ENCODE measurements at regions not wholly inside any gene's neighbourhood (a gene's known extent, or its start where the extent isn't known, plus 50 kb on each side); places are given as distances from the start of the nearest gene placed in this dataset.

- DNase-seq (no peak), FAIRE-seq (no peak)
- 59 to 72% (median 71%) methylated on average over 2 of the region's 2 CpGs for WGBS, 3 donors
Observed at GRCh38 chrX:100477467-100477866, 67.4 kb upstream of the PCDH19 start.

More at GRCh38 chrX:100477467-100477866, 67.4 kb upstream of the PCDH19 start:
- no peaks in the 10 kb centered on the region for H3K9me3 ChIP-seq (ENCODE audit: control insufficient read depth in 2 of 2, insufficient read depth in 1 of 2, low read depth in 1 of 2, low read length in 1 of 2)
- H3K36me3 ChIP-seq (ENCODE audit: control insufficient read depth in 3 of 3, insufficient read depth in 2 of 3, low read depth in 1 of 3, low read length in 3 of 3), result no peaks in the 10 kb centered on the region
- no peak overlapping the region for H3K27ac ChIP-seq (ENCODE audit: low read depth in 1 of 3, low read length in 2 of 3)
- no peaks in the 10 kb centered on the region for H3K27me3 ChIP-seq (ENCODE audit: control insufficient read depth in 3 of 3, insufficient read depth in 3 of 3, low read length in 3 of 3)
- no peak overlapping the region for H3K4me3 ChIP-seq (ENCODE audit: low read depth in 1 of 3, low read length in 3 of 3)
- H3K4me1 ChIP-seq (ENCODE audit: control insufficient read depth in 3 of 3, insufficient read depth in 2 of 3, low read depth in 1 of 3, low read length in 2 of 3), result no peaks in the 10 kb centered on the region
